HPDE6-E6E7 (cell line): ENCODE measurements at regions not wholly inside any gene's neighbourhood (a gene's known extent, or its start where the extent isn't known, plus 50 kb on each side); places are given as distances from the start of the nearest gene placed in this dataset.

ENCODE experiments used
- DNase-seq: peaks from one replicate; pipeline ENCODE4 v3.0.0; 2011; ENCODE audit warnings: missing footprints; ENCODE audit errors: extremely low spot score

DNA sequence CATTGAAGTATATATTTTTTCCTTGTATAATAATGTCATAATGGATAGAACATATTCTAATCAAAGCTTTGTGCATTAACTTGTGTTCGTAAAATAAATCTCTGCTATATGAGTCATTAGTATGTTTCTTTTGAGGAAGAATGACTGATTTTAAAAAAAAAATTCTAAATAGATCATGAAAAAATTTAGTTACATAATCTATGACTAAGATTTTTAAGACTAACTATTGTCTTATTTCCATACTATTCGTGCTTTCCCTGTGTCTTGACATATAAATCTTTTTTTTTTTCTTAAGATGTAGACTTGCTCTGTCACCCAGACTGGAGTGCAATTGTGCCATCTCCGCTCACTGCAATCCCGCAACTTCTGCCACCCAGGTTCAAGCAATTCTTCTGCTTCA lies 226.1 kb downstream of the DSEL start:
- DNase-seq: no peak

DNA sequence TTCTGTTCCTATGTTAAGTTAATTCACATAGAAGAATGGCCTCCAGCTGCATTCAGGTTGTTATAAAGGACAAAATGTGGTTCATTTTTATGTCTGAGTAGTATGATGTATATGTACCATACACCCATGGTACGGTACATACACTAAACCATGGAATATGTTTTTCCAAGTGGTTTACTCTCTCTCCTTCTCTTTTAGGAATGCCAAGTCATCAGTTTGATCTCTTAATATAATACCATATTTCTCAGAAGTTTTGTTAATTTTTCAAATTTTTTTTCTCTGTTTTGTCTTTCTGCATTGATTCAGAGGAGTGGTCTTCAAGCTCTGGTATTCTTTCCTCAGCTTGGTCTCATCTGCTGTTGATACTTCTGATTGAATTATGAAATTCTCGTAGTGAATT lies 230.9 kb downstream of the DSEL start:
- DNase-seq: no peak

DNA sequence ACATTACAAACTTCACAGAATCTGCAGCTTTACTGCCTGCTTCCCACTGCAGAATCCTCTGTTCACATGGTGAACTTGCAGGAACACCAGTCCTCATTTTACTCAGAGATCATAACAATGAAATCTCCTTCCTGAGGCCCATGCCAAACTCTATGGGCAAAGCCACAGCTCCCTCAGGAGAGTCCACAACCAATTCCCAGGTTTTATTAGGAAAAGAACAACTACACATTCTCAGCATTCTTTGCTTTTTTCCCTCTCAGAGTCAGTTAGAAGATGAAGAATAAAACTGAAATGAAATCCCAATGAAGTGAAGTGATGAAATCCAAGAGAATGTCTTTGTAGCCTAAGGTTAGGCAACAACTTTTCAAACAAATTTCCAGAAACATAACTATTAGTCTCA lies 233.7 kb downstream of the DSEL start:
- no peak for DNase-seq

DNA sequence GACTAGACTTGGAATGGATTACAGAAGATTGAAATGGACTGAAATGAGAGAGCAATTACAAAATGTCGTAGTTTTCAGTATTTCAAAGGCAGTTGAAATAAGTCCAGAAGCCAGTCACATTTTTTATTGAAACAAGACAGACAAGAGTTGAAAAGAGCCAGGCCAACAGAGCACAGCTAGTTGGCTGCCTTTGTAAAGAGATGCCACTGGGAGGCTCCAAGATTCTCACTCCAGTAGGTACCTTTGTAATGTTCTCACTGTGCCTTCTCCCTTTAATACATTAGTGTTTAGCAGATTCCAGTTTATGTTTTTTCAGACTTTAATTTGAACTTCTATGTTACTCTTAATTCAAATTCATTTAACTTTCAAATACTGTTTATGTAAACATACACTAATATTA lies 234.8 kb downstream of the DSEL start:
- DNase-seq: no peak

DNA sequence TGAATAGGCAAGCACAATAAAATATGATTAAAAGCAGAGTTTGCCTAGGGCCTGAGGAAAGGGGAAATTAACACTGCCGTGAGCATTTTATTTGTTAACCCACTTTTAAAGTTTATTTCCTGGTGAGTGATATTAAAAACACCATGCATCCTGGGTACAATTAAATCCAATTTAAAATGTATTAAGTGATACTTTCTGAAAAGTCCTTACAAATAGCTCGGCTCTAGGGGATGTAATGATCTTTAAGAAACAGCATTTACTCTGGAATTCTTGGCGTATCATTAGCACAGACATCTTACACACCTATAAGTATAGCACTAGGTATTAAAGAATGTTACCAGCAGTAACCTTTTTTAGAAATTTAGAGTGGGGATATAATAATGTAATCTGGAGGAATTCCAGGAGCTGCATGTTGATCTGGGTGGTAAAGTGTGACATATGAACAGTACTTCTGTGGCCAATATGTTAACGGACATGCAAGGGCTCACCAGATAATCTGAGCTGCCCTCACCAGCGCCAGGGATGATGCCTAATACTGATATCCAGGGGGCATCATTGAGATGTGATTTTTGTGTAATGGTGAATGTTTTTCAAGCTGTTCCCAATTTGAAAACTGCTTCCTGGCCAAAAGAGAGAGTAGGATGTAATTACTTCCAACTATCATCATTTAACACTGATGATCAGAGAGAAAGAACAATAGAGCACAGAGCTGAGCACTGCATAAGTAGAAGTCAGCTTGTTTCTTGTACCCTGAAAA lies 235.9 kb downstream of the DSEL start:
- DNase-seq: no peak

DNA sequence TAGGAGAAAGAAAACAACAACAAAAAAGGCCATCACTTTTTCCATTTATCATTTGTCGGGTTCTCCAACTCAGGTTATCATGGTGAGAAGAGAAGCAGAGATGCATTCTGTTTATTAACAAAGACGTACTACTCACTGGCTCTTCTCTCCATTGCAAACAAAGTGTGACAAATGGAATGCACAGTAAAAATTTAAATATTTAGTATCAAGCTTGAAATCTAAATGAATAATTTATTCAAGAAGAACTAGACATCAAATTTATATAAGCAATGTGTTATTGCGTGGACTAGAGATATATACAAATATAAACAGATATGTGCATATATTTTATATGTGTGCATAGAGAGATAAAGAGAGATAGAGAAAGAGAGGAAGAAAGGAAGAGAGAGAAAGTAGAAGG lies 236.5 kb downstream of the DSEL start:
- DNase-seq: no peak

DNA sequence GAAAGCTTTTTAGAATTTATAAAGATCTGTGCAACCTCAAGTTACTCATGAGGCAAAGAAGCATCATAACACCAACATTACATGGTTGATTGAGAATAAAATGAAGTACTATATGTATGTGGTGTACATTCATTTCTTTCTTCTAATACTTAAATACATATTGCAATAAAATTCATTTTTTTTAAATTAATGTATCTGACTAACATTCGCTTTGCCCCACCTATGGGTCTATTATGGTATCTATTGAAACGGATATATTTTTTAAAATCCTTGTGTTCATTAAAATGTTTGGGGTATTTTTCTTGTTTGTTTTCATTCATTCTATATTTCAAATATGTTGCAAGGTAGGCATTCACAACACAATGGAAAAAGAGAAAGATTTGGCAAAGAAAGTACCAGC lies 237.5 kb downstream of the DSEL start:
- DNase-seq: no peak

DNA sequence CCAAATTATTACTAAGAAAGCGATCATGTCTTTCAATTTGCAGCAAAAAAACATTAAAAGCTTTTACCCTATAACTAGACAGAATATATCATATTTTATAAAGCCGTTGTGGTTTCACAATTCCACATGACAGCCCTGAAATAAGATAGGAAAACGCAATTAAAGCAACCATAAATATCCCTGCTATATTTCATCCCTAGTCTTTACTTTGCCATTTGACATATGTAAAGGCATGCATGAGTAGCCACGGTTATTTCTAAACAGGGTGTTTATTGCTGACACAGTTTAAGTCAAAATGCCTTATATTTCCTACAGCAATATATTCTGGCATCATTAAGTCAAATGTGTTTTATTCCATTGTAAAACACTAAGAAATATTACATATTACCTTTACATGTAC lies 239.9 kb downstream of the DSEL start:
- DNase-seq: no peak

DNA sequence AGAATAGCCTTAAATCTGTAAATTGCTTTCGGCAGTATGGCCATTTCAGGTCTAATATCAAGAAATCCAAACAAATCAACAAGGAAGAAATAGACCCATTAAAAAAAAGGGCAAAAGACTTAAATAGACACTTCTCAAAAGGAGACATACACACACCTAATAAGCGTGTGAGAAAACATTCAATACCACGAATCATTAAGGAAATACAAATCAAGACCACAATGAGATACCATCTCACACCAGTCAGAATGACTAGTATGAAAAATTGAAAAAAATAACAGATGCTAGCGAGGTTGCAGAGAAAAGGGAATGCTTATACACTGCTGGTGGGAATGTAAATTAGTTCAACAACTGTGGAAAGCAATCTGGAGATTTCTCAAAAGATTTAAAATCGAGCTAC lies 243.2 kb downstream of the DSEL start:
- DNase-seq: no peak

DNA sequence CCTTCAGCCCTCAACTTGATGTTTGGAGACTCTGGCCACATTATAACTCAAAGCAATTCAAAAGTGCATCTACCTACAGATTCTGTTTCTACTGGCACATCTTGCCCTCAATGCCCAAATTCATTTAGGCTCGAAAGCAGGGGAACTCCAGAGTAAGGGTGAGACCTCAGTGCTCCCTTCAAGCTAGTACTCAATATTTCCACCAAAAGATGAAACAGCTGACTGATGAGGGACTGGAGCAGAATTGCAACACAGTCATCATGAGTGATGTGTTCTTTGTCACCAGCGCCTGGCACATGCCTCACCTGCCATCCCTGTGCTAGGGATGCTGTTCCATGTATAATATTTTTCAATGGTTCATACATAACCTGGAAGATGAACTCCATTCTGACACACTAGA lies 247.3 kb downstream of the DSEL start:
- DNase-seq: no peak

DNA sequence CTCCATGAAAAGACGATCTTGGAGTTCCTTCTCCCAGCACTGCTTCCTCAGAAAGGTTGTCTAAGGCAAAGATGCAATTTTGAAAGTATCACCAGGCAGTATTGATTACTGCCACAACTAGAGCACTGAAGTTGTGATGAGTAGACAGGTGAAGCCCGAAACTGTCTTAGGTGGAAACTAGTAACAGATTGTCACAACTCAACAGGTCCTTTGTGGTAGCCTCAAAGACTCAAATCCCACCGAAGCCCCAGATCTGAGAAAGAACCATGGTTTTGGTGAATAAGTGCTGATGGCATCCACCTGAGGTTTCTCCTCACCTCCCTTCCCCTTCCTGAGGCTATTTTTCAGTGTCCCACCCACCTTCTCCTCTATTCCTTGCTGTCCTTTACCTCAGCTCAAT lies 248.0 kb downstream of the DSEL start:
- DNase-seq: no peak

DNA sequence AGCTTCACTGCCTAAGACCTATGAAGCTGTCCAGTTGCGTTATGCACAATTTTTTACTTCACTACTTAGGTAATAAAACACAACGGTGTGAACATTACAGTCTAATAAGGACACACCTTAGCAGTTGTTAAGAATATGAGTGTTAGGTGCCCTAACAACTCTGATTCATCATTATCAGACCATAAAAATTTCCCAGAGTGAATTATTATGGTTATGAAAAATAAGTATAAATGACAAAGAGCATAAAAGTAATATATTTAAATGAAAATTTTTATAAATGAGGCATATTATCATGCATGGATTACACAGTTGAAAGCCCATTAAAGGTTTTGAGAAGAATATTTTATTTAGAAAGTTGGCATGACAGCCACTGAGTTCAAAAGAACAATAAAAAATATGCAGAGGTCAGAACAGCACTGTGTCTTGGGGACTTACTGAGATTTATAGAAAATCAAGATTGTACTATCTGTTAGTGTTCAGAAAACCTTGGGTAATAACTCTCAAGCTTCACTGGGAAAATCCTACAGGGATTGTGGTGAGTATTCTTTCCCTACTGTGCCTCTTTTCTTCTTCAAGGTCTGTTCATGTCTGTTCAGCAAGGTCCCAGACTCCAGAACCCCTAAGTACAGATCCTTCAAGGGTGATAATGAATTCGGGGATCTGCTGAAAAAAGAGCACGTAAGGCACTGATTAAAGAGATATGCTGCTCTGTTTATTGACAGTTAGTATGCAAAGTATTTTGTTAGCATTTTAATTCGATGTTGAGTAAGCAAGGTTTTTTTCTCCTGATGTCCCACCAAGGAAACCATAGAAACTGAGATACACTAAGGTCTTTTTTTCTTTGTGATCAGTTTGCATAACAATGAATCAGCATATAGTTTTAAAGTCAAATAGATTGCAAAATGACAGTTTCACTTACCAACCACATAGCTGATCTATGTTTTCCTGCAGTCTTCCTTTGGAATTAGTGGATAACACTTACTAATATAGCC lies 250.0 kb downstream of the DSEL start:
- DNase-seq: no peak

DNA sequence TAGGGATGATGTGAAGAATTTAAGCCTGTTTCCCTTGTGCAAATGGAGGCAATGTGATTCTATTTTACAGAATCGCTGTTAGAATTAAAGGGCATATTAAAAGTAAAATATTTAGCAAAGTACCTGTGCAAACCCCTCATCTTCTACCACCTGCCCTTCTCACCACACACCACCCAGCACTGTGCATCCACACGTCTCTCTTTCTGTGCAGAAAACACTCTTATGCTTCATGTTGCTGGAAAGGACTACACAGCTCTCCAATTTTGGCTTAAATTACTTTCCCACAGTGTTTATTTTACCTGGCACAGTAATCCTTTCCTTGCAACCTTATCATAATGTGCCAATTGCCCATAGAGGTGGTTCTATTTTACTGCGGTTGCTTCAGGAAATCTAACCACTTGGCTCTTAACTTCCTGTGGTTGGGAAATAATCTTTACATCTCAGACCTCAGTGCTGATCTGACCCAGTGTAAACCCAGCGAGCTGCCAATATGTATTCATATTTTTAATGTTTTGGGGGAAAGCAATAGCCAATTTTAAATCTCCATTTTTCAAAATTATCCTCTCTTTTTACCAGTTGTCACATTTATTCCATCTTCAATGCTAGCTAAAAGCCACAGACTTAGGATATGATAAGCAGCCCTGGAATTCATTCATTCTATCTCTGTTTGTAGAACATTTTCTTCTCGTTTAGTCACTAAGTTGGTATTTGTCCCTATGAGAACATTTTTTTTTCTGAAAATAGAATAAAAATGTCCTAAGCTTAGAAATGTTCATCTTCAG lies 250.9 kb downstream of the DSEL start:
- no peak for DNase-seq

DNA sequence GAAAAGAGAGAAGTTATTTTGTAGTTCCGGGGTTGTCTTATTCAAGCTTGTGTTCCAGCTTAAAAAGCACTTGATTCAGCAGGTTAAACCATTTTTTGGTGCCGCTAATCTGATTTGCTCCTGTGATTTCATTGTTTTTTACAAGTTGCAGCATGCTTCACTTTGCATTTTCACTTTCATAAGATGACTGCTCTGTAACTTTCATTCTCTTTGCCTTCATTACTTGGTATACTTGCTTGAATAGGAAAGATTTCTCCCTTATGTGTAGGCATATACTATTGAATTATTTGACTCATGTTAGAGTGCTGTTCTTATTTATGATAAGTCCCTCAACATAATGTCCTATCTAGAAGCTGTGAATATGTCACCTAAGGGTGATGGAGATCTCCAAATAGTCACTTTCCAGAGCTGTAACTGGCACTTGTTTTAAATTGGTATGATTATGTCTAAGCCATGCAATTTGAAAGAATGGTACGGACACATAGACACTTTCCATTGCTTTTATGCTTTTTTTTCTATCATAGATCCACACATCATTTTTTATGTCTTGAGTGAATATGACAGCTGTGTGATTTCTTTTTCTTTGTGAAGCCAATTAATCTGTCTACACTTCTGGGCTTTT lies 254.5 kb downstream of the DSEL start:
- DNase-seq: no peak

DNA sequence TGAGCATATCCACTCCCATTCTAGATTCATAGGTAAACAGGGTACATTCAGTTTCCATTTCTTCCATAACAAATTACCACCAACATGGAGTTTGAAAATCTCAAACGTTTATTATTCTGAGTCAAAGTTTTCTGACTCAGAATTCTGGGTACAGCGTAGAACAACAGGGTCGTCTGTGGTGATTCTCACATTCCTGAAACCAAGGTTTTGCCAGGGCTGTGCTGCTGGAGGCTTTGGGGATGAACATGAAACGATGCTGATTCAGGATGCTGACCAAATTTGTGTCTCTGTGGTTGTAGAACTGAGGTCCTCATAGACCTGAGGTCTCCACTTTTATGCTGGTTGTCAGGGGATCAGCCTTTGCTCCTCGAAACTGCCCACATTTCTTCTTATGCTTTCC lies 255.7 kb downstream of the DSEL start:
- no peak for DNase-seq

DNA sequence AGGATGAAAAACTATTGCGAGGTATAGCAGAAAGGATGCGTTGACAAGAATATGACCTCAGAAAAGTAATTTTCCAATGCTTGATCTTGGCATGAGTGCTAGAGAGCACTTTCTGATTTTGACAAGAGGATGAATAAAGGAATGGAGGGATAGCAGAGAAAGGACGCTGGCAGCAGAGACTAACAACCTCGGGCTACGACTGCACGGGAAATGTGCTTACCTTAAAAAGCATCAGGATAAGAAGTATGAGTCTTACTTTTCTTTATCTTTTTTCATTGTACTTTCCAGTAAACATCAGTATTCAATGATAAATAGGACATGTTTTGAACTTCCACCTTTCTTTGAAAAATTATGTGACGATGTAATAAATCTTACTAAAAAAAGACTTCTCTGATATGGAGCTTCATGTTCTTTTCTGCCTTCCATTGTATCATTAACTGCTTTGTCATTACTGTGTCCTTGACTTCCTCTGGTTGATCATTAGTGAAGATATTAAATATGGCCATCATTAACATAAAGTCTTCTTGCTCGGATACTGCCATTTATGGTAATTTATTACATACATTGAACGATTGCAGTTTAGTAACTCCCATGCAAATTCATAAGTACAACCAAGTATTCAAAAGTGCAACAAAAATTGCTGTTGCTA lies 265.6 kb downstream of the DSEL start:
- DNase-seq: no peak

DNA sequence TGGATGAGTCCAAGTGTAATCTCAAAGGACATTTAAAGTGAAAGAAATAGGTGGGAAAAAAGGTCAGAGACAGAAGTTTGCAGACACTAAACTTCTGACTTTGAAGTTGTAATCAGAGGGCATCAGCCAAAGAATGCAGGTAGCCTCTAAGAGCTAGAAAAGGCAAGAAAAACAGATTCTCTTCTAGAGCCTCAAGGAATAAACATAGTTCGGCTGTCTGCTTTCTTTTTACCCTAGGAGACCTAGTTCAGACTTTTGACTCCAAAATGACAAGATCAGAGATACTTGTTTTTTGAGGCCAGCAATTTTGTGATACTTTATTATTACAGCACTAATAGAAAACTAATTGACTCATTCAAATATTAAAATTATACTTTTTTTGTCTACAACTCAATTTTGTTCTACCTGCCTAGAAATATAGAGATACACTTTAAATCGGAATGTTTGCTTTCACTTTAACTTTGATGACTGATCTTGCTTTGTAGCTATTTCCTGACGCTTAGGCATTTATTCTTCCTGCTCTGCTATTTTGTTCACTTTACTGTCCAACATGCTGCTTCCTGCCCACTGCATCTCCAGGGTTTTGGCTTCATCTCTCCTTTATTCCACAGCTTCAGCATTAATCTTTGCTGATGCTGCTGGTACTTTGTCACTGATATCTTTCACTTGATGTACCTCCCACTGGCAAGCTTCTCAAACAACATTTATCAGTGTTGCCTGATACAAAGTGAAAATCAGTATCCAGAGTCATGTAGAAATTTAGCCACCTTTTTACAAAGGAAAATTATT lies 272.5 kb downstream of the DSEL start:
- DNase-seq: no peak

DNA sequence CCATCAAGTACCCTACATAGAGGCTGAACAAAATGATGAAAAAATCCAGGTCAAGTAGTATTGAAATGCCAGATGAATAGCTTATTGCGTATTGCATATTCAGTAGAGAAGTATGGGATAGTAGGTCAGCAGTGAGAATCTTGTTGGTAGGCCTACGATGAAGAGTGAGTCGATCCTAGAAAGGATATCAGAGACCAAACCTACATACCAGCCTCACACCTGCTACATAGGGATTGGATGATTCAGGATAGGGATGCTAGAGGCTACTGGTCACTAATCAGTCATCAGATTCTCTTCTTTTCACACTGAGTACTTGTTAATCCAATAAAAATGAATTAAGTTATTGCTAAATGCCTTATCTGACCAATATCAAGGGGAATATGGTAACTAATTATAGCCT lies 274.5 kb downstream of the DSEL start:
- no peak for DNase-seq

DNA sequence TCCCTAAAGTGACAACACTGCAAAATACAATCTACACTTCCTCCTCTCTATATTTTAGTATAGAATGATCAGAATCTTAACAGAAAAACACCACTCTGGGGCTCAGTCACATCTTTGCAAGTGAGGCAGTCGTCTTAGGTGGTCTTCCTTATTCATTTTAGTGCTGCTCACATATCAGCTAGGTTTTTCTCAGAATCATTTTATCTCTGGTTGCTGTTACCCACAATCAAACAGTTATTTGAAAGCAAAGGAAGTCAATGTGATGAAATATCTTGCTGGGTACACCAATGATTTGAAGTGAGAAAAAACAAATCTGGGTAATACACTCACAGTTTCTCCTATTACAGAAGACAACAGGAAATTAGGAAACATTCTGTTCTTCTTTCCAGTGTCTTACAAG lies 275.2 kb downstream of the DSEL start:
- DNase-seq: no peak

DNA sequence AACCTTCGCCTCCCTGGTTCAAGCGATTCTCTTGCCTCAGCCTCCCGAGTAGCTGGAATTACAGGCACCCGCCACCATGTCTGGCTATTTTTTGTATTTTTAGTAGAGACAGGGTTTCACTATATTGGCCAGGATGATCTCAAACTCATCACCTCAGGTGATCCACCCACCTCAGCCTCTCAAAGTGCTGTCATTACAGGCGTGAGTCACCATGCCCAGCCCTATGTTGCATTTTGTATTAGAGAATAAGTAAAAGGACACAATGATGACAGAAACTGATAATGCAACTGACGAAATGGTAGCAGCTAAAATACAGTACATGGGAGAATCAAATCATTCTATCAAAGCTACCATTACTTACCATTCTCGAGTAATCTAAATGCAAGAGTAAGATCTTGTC lies 276.7 kb downstream of the DSEL start:
- no peak for DNase-seq

DNA sequence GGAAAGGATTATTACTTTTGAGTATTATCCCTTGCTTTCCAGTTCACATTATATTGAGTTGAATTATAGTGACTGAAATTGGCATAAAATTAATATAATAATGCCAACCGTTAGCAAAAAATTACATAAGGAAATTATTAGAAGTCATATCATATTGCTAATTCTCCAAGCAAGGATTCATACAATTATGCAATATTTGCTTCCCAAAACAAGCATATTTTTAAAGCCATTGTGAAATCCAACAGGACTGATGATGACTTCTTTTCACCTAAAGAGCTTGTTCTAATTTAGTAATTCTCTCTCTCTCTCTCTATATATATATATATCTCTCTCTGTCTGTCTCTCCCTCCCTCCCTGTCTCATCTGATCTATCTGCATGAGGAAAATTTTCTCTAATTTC lies 283.5 kb downstream of the DSEL start:
- DNase-seq: no peak
